OCI-LY3 (cell line): ENCODE measurements at regions not wholly inside any gene's neighbourhood (a gene's known extent, or its start where the extent isn't known, plus 50 kb on each side); places are given as distances from the start of the nearest gene placed in this dataset.

Experiments
- H2AFZ ChIP-seq: fragments of 200-600, 300-600 bp; shearing (Covaris generic); 2 replicates; pipeline ENCODE4 v1.6.0; 2014; ENCODE audit warnings: antibody characterized with exemption, low read depth, low read length
- H3K27ac ChIP-seq: fragments of 200-600, 300-600 bp; sonication (generic); 2 replicates; pipeline ENCODE4 v1.5.1; 2014; ENCODE audit warnings: mild to moderate bottlenecking, low read length, moderate library complexity, mixed read lengths
- H3K27me3 ChIP-seq: fragments of 200-600, 300-600 bp; sonication (generic); 2 replicates; pipeline ENCODE4 v1.6.1; 2014; ENCODE audit warnings: low read depth, low read length, mixed read lengths
- H3K36me3 ChIP-seq: fragments of 200-600, 300-600 bp; sonication (generic); replicated peaks from 2 replicates; pipeline ENCODE3; 2014; ENCODE audit warnings: low read depth, low read length, mixed read lengths
- H3K4me1 ChIP-seq: fragments of 300-600, 200-600 bp; sonication (generic); 2 replicates; pipeline ENCODE4 v1.6.1; 2014; ENCODE audit warnings: low read length, mixed read lengths
- H3K4me2 ChIP-seq: fragments of 200-600, 300-600 bp; sonication (generic); 2 replicates; pipeline ENCODE4 v1.6.1; 2014; ENCODE audit warnings: low read length, mixed read lengths
- H3K4me3 ChIP-seq: fragments of 300-600, 200-600 bp; sonication (generic); 2 replicates; pipeline ENCODE4 v1.5.1; 2014; ENCODE audit warnings: antibody characterized with exemption, mild to moderate bottlenecking, low read length, moderate library complexity
- H3K79me2 ChIP-seq: fragments of 300-600, 200-600 bp; shearing (Covaris generic); 2 replicates; pipeline ENCODE4 v1.6.1; 2014; ENCODE audit warnings: mild to moderate bottlenecking, low read length, mixed read lengths
- H3K9ac ChIP-seq: fragments of 300-600, 200-600 bp; shearing (Covaris generic); 2 replicates; pipeline ENCODE4 v1.6.0; 2014; ENCODE audit warnings: mild to moderate bottlenecking, low read length, moderate library complexity
- H3K9me3 ChIP-seq: fragments of 200-600, 300-600 bp; shearing (Covaris generic); 2 replicates; pipeline ENCODE4 v1.6.1; 2014; ENCODE audit warnings: low read length, mixed read lengths; ENCODE audit not compliant: insufficient read depth
- H4K20me1 ChIP-seq: fragments of 200-600, 300-600 bp; sonication (generic); 2 replicates; pipeline ENCODE4 v1.6.1; 2016; ENCODE audit warnings: low read length, mixed read lengths; ENCODE audit not compliant: insufficient read depth
- CTCF ChIP-seq: fragments of 200-600, 300-600 bp; sonication (generic); IDR thresholded peaks from 2 replicates; pipeline ENCODE4 v1.5.1; 2014; ENCODE audit warnings: antibody characterized with exemption, low read length, low read depth
- EZH2phosphoT487 ChIP-seq: fragments of 200-600 bp; shearing (Covaris generic); IDR thresholded peaks from 2 replicates; pipeline ENCODE4 v1.6.1; 2018; ENCODE audit warnings: antibody characterized with exemption, mixed run types, low read depth

- TF ChIP-seq EZH2phosphoT487 = no peak
- H3K27ac ChIP-seq = no peak overlapping the region
These were observed 320.5 kb downstream of the FSIP2 start for GRCh38 chr2:186059096-186059495.

GRCh38 chr2:186060744-186061440 is 322.3 kb downstream of the FSIP2 start:
- no peak for TF ChIP-seq EZH2phosphoT487
- no peak for TF ChIP-seq CTCF
- Histone ChIP-seq H3K27ac (no peak overlapping the region), H3K4me2 (no peak overlapping the region), H4K20me1 (no peaks in the 10 kb centered on the region), H3K27me3 (no peaks in the 10 kb centered on the region), H2AFZ (no peak overlapping the region), H3K9ac (no peak overlapping the region), H3K4me1 (peaks cover 6% of the 10 kb centered on the region), H3K4me3 (no peak overlapping the region), H3K36me3 (no peaks in the 10 kb centered on the region), H3K79me2 (no peaks in the 10 kb centered on the region), H3K9me3 (no peaks in the 10 kb centered on the region)

More at GRCh38 chr2:186059096-186059495, 320.5 kb downstream of the FSIP2 start:
- H3K36me3 ChIP-seq = no peaks in the 10 kb centered on the region
- no peaks in the 10 kb centered on the region for H3K27me3 ChIP-seq
- no peaks in the 10 kb centered on the region for H3K4me1 ChIP-seq
- no peak overlapping the region for H3K4me2 ChIP-seq
- no peak overlapping the region for H2AFZ ChIP-seq
- no peak overlapping the region for H3K4me3 ChIP-seq
- H3K79me2 ChIP-seq = no peaks in the 10 kb centered on the region
- no peaks in the 10 kb centered on the region for H3K9me3 ChIP-seq
- no peak overlapping the region for H3K9ac ChIP-seq
- no peaks in the 10 kb centered on the region for H4K20me1 ChIP-seq

- Histone ChIP-seq H3K27me3 (no peaks in the 10 kb centered on the region), H3K36me3 (no peaks in the 10 kb centered on the region), H3K27ac (no peak overlapping the region), H4K20me1 (no peaks in the 10 kb centered on the region), H3K4me3 (no peak overlapping the region), H3K4me1 (peaks cover 6% of the 10 kb centered on the region), H3K79me2 (no peaks in the 10 kb centered on the region), H3K9me3 (no peaks in the 10 kb centered on the region), H3K4me2 (no peak overlapping the region), H2AFZ (no peak overlapping the region), H3K9ac (no peak overlapping the region)
- TF ChIP-seq CTCF = no peak
- no peak for TF ChIP-seq EZH2phosphoT487
These were observed 325.9 kb downstream of the FSIP2 start for GRCh38 chr2:186064507-186064906.

GRCh38 chr2:186065491-186065890 is 326.9 kb downstream of the FSIP2 start:
- Histone ChIP-seq H3K9ac (no peak overlapping the region), H3K27ac (no peak overlapping the region), H2AFZ (no peak overlapping the region), H3K4me3 (no peak overlapping the region), H3K27me3 (no peaks in the 10 kb centered on the region), H3K79me2 (no peaks in the 10 kb centered on the region), H4K20me1 (no peaks in the 10 kb centered on the region), H3K4me2 (no peak overlapping the region), H3K4me1 (peaks cover 6% of the 10 kb centered on the region), H3K9me3 (no peaks in the 10 kb centered on the region), H3K36me3 (no peaks in the 10 kb centered on the region)
- TF ChIP-seq EZH2phosphoT487 (no peak), CTCF (no peak)
